Tibial nerve (tissue), 4 donors: ENCODE measurements at regions not wholly inside any gene's neighbourhood (a gene's known extent, or its start where the extent isn't known, plus 50 kb on each side); places are given as distances from the start of the nearest gene placed in this dataset.

Experiments used
- EP300 ChIP-seq, 2 donors: sonication (generic); formaldehyde crosslinking; IDR thresholded peaks; one replicate each; pipeline ENCODE4 v1.6.1; 2017; ENCODE audit warnings: antibody characterized with exemption in 2 of 2, mild to moderate bottlenecking in 1 of 2
- POLR2A ChIP-seq, 2 donors: fragments of 450-650 bp; IDR thresholded peaks; one replicate each; pipeline ENCODE4 v1.6.1; 2017; ENCODE audit warnings: antibody characterized with exemption in 2 of 2, mild to moderate bottlenecking in 2 of 2, moderate library complexity in 2 of 2
- TF ChIP-seq, protein P1 (sequence below), 5 experiments: fragments of 200-600 bp in 3 of 5; fragments of 450-650 bp in 2 of 5; sonication (generic) in 3 of 5; IDR thresholded peaks; one replicate each; pipeline ENCODE4 v1.5.1; 2016 to 2019; ENCODE audit warnings: antibody characterized with exemption in 5 of 5, mild to moderate bottlenecking in 3 of 5, moderate library complexity in 2 of 5

GRCh38 chr1:106952776-106953175, 103.7 kb upstream of the PRMT6 start:
- TF ChIP-seq POLR2A (IDR thresholded peaks at IDR 0.05) = no peak
- TF ChIP-seq, protein P1, sequence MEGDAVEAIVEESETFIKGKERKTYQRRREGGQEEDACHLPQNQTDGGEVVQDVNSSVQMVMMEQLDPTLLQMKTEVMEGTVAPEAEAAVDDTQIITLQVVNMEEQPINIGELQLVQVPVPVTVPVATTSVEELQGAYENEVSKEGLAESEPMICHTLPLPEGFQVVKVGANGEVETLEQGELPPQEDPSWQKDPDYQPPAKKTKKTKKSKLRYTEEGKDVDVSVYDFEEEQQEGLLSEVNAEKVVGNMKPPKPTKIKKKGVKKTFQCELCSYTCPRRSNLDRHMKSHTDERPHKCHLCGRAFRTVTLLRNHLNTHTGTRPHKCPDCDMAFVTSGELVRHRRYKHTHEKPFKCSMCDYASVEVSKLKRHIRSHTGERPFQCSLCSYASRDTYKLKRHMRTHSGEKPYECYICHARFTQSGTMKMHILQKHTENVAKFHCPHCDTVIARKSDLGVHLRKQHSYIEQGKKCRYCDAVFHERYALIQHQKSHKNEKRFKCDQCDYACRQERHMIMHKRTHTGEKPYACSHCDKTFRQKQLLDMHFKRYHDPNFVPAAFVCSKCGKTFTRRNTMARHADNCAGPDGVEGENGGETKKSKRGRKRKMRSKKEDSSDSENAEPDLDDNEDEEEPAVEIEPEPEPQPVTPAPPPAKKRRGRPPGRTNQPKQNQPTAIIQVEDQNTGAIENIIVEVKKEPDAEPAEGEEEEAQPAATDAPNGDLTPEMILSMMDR (IDR thresholded peaks at IDR 0.05) = no peak
- TF ChIP-seq EP300 (IDR thresholded peaks at IDR 0.05) = no peak
